GM12872 (cell line): ENCODE measurements at regions not wholly inside any gene's neighbourhood (a gene's known extent, or its start where the extent isn't known, plus 50 kb on each side); places are given as distances from the start of the nearest gene placed in this dataset.

ENCODE experiments used
- CTCF ChIP-seq: IDR thresholded peaks from 3 replicates; pipeline ENCODE4 v1.5.1; 2011; ENCODE audit warnings: low read depth, mild to moderate bottlenecking, low read length, moderate library complexity; ENCODE audit not compliant: insufficient read depth

GRCh38 chrX:50967736-50968135 is 57.2 kb downstream of the BMP15 start:
- no peak for TF ChIP-seq CTCF

- TF ChIP-seq CTCF: no peak
These were observed 60.9 kb downstream of the BMP15 start for GRCh38 chrX:50971395-50971794.

- TF ChIP-seq CTCF: no peak
These were observed 62.7 kb downstream of the BMP15 start for GRCh38 chrX:50973199-50973598.

GRCh38 chrX:50978920-50979682 is 68.6 kb downstream of the BMP15 start:
- no peak for TF ChIP-seq CTCF

- no peak for TF ChIP-seq CTCF
These were observed 69.7 kb downstream of the BMP15 start for GRCh38 chrX:50980251-50980650.

- peak; percentile 48; the same call in 1 of the 3 replicates for TF ChIP-seq CTCF
These were observed 78.1 kb downstream of the BMP15 start for GRCh38 chrX:50988649-50989048.

- TF ChIP-seq CTCF: no peak
These were observed 86.4 kb downstream of the BMP15 start for GRCh38 chrX:50996930-50997329.

GRCh38 chrX:51006064-51006463 is 95.5 kb downstream of the BMP15 start:
- no peak for TF ChIP-seq CTCF
